Right atrium auricular region (tissue), 2 donors: ENCODE measurements at regions not wholly inside any gene's neighbourhood (a gene's known extent, or its start where the extent isn't known, plus 50 kb on each side); places are given as distances from the start of the nearest gene placed in this dataset.

Experiments used
- DNase-seq: peaks from one replicate; pipeline ENCODE4 v3.0.0-alpha.2; 2019; ENCODE audit warnings: low spot score
- H3K27ac ChIP-seq, 2 donors: fragments of 200-600 bp; sonication (generic); 1 replicate in 1 of 2; 2 replicates in 1 of 2; pipeline ENCODE4 v1.5.1; 2016 to 2019
- H3K27me3 ChIP-seq, 2 donors: fragments of 200-600 bp; sonication (generic); one replicate each; pipeline versions ENCODE4 v1.5.1 to v1.6.0; 2017 to 2019
- H3K36me3 ChIP-seq: fragments of 200-600 bp; sonication (generic); one replicate; pipeline ENCODE4 v1.5.1; 2016
- H3K4me1 ChIP-seq, 2 donors: fragments of 200-600 bp; sonication (generic); one replicate each; pipeline versions ENCODE4 v1.5.1 to v1.6.0; 2017 to 2019
- H3K4me3 ChIP-seq, 2 donors: fragments of 200-600 bp; sonication (generic); 1 replicate in 1 of 2; 2 replicates in 1 of 2; pipeline ENCODE4 v1.5.1; 2017 to 2019; ENCODE audit warnings: mild to moderate bottlenecking in 1 of 2, moderate library complexity in 1 of 2
- H3K9me3 ChIP-seq, 2 donors: fragments of 200-600 bp; sonication (generic); one replicate each; pipeline ENCODE4 v1.5.1; 2019
- CTCF ChIP-seq, 2 donors: fragments of 200-600 bp; sonication (generic); IDR thresholded peaks; one replicate each; pipeline ENCODE4 v1.5.1; 2019; ENCODE audit warnings: antibody characterized with exemption in 2 of 2

- Histone ChIP-seq H3K27ac (no peak overlapping the region), H3K4me3 (no peak overlapping the region), H3K4me1 (peaks cover 0 to 11% of the 10 kb centered on the region in 2 donors), H3K9me3 (peaks cover 0 to 13% of the 10 kb centered on the region in 2 donors), H3K36me3 (no peaks in the 10 kb centered on the region), H3K27me3 (no peaks in the 10 kb centered on the region)
- no peak for TF ChIP-seq CTCF (IDR thresholded peaks at IDR 0.05)
- DNase-seq, result no peak
Measured at GRCh38 chr4:147408189-147408588, 72.7 kb upstream of the EDNRA start.

GRCh38 chr4:147409350-147409749, 71.5 kb upstream of the EDNRA start:
- peaks cover 0 to 11% of the 10 kb centered on the region in 2 donors for H3K4me1 ChIP-seq
- peaks cover 0 to 7% of the 10 kb centered on the region in 2 donors for H3K9me3 ChIP-seq
- TF ChIP-seq CTCF (IDR thresholded peaks at IDR 0.05), result no peak
- no peak overlapping the region for H3K4me3 ChIP-seq
- H3K27me3 ChIP-seq, result no peaks in the 10 kb centered on the region
- no peak for DNase-seq
- no peak overlapping the region for H3K27ac ChIP-seq
- no peaks in the 10 kb centered on the region for H3K36me3 ChIP-seq

GRCh38 chr4:147418226-147418625, 62.7 kb upstream of the EDNRA start:
- no peak for DNase-seq
- no peak for TF ChIP-seq CTCF (IDR thresholded peaks at IDR 0.05)
- Histone ChIP-seq H3K4me1 (peaks cover 0 to 4% of the 10 kb centered on the region in 2 donors), H3K9me3 (no peaks in the 10 kb centered on the region), H3K27ac (no peak overlapping the region), H3K27me3 (no peaks in the 10 kb centered on the region), H3K36me3 (no peaks in the 10 kb centered on the region), H3K4me3 (no peak overlapping the region)

- no peak overlapping the region for H3K27ac ChIP-seq
- no peaks in the 10 kb centered on the region for H3K36me3 ChIP-seq
- no peaks in the 10 kb centered on the region for H3K27me3 ChIP-seq
- H3K4me3 ChIP-seq, result no peak overlapping the region
- H3K4me1 ChIP-seq, result peaks cover 0 to 4% of the 10 kb centered on the region in 2 donors
- no peaks in the 10 kb centered on the region for H3K9me3 ChIP-seq
- no peak for TF ChIP-seq CTCF (IDR thresholded peaks at IDR 0.05)
- no peak for DNase-seq
Measured at GRCh38 chr4:147421456-147421855, 59.4 kb upstream of the EDNRA start.

GRCh38 chr4:147423229-147423628, 57.7 kb upstream of the EDNRA start:
- no peak for TF ChIP-seq CTCF (IDR thresholded peaks at IDR 0.05)
- DNase-seq, result no peak
- Histone ChIP-seq H3K4me1 (peaks cover 0 to 1% of the 10 kb centered on the region in 2 donors), H3K4me3 (no peak overlapping the region), H3K9me3 (no peaks in the 10 kb centered on the region), H3K36me3 (no peaks in the 10 kb centered on the region), H3K27me3 (no peaks in the 10 kb centered on the region), H3K27ac (no peak overlapping the region)

GRCh38 chr4:147425019-147425418, 55.9 kb upstream of the EDNRA start:
- Histone ChIP-seq H3K9me3 (no peaks in the 10 kb centered on the region), H3K27ac (no peak overlapping the region), H3K27me3 (no peaks in the 10 kb centered on the region), H3K36me3 (no peaks in the 10 kb centered on the region), H3K4me1 (no peaks in the 10 kb centered on the region), H3K4me3 (no peak overlapping the region)
- TF ChIP-seq CTCF (IDR thresholded peaks at IDR 0.05), result no peak
- DNase-seq, result no peak
